ENCODE measurements at regions not wholly inside any gene's neighbourhood (a gene's known extent, or its start where the extent isn't known, plus 50 kb on each side); places are given as distances from the start of the nearest gene placed in this dataset.
"Not testable (repeated sequence)": the region's sequence is repeated elsewhere in the genome, so short reads cannot be mapped to it uniquely, and the experiment has no call there.

DNA sequence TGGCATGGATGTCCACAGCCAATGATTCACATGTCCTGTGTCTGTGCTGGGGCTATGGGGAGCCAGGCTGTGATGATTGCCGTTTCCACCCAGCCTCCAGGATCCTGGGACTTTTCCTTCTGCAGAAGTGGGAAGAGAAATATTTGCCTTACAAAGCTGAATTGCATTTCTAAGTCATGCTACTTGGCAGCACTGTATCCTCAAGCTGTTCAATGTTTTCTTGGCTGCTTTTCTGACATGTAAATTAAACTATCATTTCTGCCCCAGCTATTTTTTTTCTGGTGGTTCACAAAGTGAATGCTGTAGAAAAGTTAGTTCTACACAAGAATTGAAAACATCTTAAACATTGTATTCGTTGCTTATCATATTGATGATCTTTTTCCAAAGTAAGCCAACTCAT, 51.9 kb upstream of the TCERG1L start:
- DNase-seq (ENCODE audit: low spot score) = no peak

DNA sequence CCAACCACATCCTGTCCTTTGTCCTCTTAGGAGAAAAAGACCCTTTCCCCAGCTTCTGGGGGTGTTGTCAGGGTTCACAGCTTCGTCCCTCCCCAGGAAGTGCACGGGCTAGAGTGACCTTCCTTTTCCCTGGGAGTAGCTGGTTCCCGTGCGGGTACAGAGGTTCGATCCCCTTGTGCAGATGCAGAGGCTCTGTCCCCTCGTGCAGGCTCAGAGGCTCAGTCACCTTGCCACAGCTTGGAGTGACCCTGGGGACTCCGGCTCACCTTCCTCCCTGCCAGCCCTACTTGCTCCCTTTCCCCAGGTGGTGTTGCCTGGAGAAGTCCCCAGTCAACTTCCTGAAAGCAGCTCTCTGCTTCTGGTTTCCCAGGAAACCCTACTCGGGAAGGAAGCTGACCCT, 60.0 kb upstream of the TCERG1L start:
- no peak for DNase-seq (ENCODE audit: low spot score)

DNA sequence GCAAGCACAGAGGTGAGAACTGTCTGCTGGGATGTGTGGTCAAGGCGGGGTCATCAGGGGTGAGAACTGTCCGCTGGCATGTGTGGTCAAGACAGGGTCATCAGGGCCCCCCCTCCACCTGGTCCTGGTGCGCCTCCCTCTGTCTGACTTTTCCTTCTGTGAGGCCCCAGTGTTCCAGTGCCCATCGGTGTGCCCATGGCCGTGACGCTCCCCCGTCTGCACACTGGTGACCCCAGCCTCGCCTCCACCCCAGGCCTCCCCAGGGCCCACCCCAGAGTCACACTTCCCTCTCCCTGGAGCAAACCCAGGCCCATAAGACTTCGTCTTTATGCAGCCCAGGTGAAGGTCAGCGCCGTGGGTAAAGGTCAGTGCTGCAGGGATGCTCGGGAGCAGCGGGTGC, 70.1 kb upstream of the TCERG1L start:
- DNase-seq (ENCODE audit: low spot score) = no peak

DNA sequence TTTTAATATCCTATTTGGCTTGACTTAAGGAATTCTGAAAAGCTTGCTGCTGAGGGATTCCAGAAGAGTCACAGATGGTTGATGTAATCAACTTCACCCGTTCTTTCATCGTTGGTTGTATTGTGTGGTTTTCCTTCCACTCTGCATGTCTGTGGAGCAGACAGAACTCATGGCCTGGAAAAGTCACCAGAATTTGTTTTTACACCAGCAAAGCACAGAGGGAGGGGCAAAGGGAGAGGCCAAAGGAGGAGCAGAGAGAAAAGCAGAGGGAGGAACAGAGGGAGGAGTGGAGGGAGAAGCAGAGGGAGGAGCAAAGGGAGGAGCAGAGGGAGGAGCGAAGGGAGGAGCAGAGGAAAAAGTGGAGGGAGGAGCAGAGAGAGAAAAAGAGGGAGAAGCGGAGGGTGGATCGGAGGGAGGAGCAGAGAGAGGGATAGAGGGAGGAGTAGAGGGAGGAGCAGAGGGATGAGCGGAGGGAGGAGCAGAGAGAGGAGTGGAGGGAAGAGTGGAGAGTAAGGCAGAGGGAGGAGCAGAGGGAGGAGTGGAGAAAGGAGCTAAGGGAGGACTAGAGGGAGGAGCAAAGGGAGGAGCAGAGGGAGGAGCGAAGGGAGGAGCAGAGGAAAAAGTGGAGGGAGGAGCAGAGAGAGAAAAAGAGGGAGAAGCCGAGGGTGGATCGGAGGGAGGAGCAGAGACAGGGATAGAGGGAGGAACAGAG, 73.8 kb upstream of the TCERG1L start:
- DNase-seq (ENCODE audit: low spot score) = not testable (repeated sequence)

DNA sequence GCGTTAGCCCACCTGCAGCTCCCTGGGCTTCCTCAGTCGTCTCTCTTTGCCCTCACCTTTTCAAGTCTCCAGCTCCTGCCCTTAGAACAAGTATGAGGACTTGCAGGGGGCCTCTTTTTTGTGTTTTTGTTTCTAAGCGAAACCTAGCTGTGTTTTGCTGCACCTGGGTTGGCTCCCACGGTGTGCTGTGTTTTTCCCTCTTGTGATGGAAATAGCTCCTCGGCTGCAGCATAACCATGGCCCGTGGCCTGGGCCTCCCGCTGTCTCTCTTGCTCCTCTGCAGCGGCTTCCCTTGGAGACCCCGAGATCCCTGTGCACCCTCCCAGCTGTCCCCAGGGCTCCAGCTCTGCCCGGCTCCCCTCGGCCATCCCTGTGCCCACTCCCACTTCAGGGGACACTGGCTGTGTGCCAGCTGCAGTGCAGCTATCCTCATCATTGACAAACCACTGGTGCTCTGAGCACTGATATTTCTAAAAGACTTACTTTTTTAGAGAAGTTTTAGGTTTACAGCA, 75.6 kb upstream of the TCERG1L start:
- DNase-seq (ENCODE audit: low spot score) = no peak

DNA sequence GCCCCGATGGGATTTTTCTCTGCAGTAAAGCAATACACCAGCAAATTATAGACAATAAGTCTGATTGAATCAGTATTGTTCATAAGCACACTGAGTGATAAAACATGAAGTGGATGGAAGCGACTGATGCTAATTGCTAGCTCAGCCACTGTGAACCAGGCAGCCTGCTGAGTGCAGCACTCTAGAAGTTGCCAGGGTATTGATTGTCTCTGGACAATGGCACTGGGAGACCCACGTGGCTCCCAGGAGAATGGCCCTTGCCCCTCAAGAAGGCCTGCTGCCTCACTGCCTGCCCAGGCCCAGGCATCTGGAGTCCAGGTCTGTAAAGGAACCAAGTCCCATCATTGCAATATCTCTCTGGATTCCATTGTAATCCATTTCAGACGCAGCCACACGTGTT, 80.4 kb upstream of the TCERG1L start:
- no peak for DNase-seq (ENCODE audit: low spot score)

DNA sequence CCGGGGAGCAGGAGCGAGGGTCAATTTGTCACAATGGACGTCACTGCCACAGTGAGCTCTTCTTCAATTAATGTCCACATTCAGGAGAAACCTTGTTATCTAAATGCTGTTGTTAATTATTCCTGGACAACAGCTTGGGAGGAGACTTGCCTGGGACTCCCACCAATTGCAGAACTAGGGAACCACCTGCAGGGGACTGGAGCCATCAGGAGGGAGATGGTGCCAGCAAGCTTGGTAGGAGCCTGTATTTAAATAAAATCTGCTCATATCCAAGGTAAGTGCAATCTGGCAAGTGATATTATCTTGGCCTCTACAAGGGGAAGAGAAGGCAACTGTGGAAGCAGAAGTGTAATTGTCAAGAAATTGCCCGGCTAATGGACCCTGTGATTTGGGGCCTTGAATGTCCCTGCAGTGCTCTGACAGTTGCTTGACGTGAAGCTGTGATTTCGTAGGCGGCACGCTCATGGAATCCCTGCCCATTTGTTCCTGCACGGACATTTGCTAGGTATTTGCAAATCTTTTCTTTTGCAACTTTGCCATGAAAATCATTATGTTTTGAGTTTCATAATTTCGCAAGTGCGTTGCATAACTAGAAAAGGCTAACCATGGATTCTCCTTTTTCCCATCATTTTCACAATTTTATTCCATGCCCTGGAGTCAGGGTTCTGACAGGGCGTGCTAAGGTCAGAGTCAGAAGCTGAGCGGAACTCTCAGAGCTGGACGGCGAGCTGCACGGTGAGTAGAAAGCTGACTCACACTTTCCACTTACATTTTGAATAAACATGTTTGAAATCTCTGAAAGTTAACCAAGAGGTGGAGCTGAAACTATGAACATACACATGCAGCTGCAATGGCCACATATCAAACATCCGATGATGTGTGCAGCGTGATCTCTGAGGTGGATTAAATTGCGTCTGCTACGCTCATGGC, 84.9 kb upstream of the TCERG1L start:
- no peak for DNase-seq (ENCODE audit: low spot score)

DNA sequence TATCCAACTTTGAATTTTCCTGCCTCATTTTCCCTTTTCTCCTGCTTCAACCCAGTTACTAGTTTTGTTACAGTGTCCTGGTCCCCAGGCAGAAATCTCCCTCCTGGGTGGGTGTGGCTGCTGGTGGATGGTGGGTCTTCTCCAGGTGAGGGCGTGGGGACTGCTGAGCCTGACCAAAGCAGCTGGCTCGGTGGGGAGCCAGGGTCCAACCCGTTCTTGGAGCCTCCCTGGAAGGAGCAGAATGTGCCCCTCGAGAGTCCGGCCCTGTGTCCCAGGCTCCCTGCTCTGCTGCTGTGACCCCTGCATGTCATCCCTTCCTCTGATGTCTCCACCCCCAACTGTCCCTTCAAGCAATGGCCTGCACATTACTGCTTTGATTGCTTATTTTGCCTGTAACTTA, 86.6 kb upstream of the TCERG1L start:
- DNase-seq (ENCODE audit: low spot score) = no peak

DNA sequence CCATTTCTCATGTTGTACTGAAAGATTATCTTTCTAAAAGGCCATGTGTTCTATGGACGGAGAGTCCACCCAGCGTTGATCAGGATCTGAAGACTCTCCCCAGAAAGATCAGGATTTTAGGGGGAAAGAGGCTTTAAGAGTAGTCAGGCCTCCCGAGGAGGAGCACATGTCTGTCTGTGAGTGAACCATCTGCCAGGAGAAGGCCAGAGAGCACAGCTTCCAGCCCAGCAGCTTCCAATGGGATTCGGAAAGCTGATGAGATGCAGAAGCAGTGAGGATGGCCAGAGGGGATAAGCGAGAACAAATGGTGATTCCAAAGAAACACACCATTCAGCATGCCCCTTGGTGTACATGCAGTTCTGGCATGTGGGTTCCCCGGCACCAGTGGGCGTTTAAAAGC, 88.5 kb upstream of the TCERG1L start:
- DNase-seq (ENCODE audit: low spot score) = no peak

DNA sequence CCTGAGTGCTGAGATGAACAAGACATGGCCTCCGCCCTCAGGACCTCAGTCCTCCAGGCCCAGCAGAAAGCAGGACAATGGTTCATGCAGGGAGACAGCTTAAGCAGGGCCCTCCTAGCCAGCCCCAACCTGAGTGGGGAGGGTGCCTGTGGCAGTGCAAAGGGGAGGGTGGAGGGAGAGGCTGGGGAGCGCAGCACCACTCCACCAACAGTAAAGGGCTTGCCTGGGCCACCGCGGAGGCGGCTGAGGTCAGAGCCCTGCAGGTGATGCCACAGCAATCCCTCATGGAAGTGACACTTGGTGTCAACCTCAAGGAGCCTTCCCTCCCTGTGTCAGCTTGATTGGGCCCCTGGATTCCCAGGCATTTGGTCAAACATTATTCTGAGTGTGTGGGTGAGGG, 89.0 kb upstream of the TCERG1L start:
- no peak for DNase-seq (ENCODE audit: low spot score)

DNA sequence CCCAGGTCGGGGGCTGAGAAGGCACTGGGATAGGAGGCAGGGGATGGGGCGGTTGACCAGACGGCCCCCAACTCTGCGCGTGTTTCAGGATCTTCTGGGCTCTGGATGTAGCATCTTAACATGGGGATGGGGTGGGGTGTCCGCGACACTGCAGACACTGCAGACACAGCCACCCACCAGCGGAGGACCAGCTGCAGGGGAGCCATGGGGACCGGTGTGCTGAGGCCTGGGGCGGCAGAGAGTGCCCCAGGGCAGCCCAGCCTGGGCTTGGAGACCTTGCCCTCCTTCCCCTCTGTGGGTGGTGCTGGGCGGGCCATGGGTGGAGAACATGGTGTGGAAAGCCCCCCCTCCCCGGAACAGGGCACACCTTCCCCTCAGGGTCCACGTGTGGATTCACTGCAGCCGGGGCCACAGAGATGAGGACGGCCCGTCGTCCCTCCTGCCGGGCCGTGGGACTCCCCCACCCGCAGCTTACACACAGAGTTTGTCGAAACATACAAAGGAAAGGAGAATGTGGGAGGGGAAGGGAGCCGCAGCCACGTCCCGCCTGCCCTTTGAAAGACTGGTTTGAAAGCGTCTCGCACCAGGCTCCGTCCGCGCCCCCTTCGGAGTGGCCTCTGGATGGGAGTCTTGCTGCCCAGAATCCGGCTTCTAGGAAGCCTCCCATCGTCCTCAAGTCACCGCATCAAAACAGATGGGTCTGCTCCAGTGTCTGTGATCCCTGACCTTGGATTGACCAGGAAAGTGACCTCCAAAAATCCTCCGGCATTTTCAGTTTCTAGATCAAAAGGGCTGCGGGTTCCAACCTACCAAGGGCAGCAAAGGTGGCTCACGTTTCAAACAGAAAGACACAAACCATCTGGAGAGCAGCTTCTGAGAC, 91.5 kb upstream of the TCERG1L start:
- no peak for DNase-seq (ENCODE audit: low spot score)

DNA sequence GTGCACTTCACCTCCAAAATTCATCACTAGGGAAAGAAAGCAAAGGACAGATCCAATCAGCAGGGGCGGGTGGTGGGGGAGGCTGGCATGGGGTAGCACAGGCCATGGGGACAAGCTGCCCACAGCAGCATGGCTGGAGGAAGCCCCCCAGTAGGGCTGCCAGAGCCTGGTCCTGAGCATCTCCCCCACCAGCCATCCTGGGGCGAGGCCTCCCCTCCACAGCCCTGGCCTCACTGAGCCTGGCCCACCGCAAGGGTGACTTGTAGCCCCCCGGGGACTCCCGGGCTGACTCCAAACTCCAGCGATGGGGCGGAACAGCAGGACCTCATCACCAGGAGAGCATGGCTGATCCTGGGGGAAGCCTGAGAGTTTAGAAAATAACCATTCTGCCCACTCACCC, 92.4 kb upstream of the TCERG1L start:
- DNase-seq (ENCODE audit: low spot score) = no peak

DNA sequence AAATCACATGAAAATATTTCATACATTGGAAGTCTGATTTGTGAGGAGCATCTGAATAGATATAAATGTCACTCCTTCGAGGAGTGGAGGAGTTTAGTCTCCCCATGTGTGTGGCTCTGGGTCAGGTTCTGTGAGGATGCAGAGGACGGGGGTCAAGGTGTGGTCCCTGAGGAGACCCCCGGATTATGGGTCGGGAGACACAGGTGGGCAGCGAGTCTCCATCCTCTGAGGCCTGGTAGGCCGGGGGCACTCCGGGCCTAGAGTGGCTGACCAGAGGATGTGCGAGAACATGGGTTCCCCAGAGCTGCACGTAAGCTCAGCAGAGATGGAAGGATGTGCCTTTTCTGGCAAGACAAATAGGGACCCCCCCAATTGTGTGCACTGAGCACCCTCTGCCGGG, 93.4 kb upstream of the TCERG1L start:
- DNase-seq (ENCODE audit: low spot score) = no peak

DNA sequence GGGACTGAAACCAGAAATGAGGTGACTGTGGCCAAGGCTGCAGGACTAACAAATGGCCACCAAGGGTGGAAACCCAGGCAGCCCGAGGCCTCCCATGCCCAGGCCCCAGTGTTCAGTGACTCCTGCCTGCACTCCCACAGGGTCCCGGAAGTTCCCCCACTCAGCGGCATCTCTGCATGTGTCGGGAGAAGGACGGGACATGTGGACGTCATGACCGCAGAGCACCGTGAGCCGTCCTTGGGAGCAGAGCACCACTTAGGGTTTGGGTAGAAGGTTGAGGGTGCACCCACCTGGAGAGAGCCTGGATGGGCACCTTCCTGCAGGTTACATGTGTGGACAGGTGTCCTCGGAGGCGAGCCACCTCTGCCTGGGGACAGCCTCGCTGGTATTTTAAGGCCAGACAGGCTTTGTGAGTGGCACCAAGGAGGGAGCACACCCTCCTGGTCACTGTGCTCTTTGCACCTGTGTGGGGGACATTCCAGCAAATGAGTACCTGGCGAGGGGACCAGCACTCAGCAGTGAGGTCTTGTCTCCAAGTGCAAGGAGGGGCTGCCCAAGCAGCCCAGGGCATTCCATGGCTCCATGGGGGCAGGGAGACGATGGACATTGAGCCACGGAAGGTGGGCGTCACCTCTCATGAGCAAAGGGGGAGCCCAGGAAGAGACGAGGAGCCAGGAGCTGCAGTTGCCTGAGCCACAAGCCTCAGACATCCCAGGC, 95.3 kb upstream of the TCERG1L start:
- DNase-seq (ENCODE audit: low spot score) = no peak

DNA sequence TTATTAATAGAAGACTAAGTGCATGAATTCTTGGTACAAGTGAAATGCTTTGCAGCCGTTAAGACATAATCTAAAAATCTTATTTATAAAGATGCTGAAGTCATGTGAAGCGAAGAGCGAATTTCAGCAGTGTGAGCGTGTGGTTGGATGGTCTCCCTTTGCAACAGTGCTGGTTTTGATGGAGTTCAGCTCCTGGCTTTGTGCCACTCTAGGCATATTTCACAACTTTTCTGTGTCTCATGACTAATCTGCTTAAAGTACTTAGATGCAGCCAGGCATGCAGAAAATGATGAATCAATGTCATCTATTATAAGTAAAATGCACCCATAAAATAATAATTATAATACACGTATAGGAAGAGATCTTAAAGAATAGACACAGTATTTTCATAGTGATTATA, 107.2 kb upstream of the TCERG1L start:
- DNase-seq (ENCODE audit: low spot score) = no peak

DNA sequence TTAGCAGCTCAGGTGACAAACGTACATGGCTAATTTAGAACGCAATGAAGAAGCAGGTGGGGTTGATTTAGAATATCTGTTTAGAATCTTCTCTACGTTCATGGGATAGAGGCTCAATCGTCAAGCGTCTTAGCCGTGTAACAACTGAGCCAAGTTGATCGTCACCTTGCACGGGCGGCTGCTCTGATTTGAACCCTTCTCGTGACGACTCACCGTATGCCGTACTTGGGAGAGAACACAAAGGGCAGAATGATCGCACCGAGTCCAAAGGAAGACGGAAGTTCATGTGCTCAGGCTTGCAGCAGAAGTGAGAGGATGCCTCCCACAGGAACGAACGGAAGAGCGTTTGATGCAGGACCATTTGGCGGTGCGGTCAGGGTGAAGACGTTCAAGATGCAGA, 108.3 kb upstream of the TCERG1L start:
- DNase-seq (ENCODE audit: low spot score) = no peak

DNA sequence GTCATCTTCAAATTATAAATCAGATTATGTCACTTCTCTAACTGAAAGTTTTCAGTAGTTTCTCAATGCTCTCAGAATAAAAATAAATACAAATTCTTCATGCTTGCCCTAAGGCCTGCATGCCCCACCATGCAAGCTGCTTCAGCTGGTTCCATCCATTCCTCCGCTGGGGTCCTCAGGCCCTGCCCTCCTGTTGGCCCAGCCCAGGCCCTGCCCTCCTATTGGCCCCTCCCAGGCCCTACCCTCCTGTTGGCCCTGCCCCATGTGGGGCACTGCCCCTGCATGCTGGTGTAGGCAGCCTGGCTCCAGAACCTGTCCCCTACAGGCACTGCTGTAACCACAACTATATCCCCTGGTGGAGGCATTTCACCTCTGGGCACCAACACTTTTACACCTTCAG, 109.3 kb upstream of the TCERG1L start:
- DNase-seq (ENCODE audit: low spot score) = no peak

DNA sequence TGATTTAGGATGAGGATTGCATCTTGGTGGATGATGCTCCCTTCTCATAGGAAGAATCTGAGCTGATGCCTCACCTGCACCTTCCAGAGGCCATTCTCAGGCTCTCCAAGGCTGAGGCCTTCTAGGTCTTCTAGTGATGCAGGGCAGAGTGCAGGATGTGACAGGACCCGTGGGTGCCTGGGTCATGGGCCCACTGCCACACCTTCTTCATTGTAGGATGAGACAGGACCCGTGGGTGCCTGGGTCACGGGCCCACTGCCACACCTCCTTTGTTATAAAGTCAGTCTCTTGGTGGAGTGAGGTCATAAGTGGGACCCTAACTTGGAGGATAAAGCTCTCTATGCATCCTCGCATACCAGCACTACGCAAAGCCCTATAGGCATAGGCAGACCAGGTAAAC, 109.9 kb upstream of the TCERG1L start:
- DNase-seq (ENCODE audit: low spot score) = no peak

DNA sequence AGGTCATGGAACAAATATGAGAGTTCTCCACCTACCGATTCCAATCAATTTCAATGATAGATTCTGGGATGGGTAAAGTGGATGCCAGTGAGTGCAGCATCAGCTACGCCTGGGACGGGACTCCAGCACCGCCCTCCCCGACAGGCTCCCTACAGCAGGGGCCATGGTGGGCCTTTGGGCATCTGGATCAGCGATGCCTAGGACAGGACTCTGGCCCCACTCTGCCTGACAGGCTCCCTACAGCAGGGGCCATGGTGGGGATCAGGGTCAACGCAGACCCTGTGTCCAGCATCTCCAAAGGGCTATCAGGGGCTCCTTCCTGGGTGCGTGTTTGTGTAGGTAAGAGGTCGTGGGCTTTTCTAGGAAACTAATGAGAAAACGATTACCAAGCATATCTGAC, 111.2 kb upstream of the TCERG1L start:
- DNase-seq (ENCODE audit: low spot score) = no peak

DNA sequence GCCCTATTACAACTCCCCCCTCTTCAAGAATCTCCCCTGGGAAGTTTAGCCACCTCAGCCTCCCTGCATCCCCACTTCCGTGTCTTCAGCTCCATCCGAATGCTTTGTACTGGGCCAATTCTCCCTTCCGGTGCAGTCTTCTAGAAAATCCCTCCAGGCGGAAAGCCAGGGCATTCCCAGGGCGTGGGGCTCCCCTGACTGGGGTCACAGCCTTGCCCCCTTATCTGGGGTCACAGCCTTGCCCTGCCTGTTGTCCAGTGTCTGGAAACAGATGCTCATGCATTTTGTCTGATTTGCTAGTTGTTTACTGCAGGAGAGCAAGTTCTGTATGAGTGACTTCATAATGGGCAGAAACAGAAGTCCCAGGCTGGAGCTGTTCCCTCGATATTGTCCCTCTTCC, 112.5 kb upstream of the TCERG1L start:
- DNase-seq (ENCODE audit: low spot score) = no peak

DNA sequence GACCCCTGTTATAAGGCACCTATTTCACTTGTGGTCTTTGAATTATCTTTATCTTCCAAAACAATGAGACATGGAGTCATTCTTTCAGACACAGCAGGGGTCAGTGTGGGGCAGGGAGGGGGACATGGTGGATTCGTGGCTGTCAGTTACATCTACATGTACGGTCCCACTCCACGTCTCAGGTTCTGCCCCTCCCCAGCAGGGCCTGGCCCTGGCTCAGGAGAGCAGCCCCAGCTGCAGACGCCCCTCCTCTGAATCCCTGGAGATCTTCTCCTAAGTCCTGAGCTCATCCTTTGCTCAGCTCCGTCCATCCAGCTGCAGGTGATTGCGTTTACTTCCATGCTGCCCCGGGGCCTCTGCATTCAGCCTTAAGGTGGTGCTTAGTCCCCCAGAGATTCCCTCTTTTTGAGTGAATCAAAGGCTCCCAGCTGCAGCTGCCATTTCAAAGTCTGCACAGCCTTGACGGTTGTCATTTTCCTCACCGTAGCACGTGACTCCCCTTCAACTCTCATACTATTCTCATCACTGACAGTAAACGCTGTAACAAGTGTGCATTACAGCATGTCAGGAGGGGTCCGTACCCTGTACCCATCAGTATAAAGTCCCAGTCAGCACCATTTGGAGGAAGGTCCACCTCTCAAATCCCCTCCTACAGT, 113.4 kb upstream of the TCERG1L start:
- no peak for DNase-seq (ENCODE audit: low spot score)

Measured in ecto neural progenitor cell (in vitro differentiated cells).